ENCODE measurements at regions not wholly inside any gene's neighbourhood (a gene's known extent, or its start where the extent isn't known, plus 50 kb on each side); places are given as distances from the start of the nearest gene placed in this dataset.
A peak's percentile ranks its signal among the peaks of the same experiment; 100 is the strongest.
"Not testable (repeated sequence)": the region's sequence is repeated elsewhere in the genome, so short reads cannot be mapped to it uniquely, and the experiment has no call there.

- DNase-seq = no peak
Measured at GRCh38 chr15:81056304-81056703, 55.6 kb downstream of the TLNRD1 start.

- DNase-seq = no peak
Measured at GRCh38 chr15:81060470-81060869, 59.7 kb downstream of the TLNRD1 start.

DNA sequence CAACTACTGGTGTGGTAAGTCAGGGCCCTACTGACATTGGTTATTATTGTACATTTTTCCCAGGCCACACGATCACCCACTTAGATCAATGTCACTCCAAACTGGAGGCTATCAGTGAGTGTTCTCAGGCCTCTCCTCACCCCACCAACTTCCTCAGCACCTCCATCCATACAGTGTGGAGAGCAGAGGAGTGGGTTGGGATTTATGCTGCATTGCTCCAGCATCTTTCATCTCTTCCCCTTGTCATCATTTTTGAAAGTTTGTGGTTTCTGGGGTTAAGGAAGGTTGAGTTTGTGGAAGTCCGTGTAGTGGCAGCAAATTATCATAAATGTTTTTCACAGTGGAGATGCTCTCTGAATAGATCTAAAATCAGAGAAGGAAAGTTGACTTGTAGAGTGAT lies 60.2 kb downstream of the TLNRD1 start:
- DNase-seq = no peak

DNA sequence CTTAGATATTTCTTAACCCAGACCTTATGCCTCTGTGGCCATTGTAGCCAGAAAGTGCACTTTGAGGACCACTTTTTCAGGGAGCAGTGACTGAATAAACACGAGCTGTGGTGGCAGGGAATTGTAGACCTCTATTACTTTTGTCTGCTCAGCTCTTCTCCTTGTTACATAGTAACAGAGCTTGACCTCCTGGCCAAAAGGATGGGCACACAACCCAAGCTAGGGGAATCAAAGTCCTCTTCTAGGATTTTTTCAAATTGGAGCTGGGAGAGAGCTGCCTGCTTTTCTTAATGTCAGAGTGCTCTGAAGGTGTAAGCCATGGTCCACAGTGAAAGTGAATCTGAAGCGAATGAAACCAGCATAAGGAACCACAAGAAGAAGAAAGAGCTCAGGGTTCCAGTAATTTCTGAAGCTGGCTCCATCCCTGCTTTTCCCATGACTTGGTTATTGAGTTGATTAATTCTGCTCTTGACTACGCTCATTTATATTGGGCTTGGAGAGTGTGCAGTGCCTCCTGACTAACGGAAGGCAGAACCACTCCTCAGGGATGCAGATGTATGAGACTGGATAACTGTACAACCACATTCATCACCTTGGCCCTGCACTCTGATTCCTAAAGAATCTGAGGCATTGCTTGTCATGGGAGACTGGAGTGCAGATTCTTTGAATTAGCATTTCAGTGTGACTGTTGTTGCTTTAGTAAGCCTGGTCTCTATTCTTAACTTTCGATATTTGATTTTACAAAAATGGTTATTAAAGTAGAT lies 60.9 kb downstream of the TLNRD1 start:
- no peak for DNase-seq

DNA sequence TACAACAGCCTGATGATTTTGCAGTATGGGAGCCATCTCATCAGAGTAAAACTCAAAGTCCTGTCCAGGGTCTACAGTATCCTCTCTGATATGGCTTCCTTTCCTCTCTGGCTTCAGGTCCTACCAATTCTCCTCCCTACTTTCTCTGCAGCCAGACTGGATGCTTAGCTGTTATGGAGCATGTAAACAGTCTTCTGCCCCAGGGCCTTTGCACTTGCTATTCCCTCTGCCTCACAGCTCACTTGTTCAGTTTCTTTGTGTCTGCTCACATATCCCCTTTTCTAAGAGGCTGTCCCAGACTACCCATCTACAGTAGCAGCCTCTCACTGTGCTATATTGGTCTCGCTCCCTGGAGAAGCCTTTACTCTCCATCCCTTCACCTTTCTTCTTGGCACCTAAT lies 62.2 kb downstream of the TLNRD1 start:
- no peak for DNase-seq

- no peak for DNase-seq
Measured at GRCh38 chr15:81064253-81064652, 63.5 kb downstream of the TLNRD1 start.

DNA sequence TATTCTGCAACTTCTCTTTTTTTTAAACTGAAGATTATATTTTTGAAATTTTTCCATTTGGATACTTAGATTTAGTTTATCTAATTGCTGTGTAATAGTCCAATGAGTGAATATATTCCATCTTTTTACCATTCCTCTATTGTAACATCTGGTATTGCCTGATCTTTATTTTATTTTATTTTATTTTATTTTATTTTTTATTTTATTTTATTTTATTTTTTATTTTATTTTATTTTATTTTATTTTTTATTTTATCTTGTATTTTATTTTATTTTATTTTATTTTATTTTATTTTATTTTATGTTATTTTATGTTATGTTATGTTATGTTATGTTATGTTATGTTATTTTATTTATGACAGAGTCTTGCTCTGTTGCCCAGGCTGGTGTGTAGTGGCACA lies 66.5 kb upstream of the CFAP161 start:
- not testable (repeated sequence) for DNase-seq

DNA sequence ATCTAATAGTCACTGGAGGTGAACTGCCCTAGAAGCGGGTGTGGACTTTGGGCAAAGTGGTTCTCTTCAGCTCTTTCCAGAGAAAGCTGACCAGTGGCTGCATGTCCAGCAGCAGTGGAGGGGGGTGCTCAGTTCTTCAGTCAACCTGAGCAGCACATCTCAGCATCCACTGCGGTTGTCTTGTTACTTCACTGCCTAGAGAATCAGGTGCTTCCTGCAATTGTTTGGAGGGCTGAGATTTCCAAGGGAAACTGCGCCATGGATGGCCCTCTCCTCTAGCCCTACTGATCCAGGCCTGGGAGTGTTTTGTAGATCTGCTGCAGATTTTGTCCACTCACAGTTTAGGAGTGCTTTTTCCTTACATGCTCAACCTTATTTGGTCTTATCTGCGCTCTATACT lies 65.6 kb upstream of the CFAP161 start:
- no peak for DNase-seq

GRCh38 chr15:81069356-81069755 lies 64.7 kb upstream of the CFAP161 start:
- DNase-seq = no peak

DNA sequence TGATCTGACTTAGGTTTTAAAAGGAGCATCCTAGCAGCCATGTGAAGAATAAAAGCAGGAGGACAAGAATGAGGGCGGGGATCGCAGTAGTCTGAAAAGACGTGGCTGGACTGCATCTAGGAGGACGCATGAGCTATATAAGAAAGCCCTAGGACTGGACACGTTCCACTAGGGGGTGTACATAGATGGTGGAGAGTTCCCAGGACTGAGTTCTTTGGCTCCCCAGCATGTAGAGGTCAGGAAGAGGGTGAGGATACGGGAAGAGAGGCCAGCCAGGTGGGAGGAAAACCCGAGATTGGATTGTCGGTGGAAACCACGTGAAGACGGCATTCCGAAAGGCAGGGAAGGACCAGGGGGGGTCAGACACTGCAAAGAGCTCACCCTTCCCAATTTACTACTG lies 64.2 kb upstream of the CFAP161 start:
- no peak for DNase-seq

DNA sequence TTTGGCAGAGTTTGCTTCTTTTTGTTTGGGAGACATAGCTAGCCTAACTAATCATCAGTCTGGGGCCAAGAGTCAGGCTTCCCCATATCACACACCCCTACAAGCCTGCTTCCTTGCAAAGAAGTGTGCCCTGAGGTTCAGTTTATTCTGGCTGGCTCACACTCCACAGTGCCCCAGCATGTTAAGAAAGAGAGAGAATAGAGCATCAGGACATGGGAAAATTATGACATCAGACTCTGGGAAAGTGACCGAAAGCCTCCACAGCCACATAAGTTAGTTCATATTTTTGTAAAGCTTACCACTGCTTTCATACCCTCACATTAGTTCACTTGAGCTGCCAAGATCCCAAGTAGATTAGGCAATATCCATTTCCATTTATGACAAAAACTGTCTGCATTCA lies 63.0 kb upstream of the CFAP161 start:
- no peak for DNase-seq

DNA sequence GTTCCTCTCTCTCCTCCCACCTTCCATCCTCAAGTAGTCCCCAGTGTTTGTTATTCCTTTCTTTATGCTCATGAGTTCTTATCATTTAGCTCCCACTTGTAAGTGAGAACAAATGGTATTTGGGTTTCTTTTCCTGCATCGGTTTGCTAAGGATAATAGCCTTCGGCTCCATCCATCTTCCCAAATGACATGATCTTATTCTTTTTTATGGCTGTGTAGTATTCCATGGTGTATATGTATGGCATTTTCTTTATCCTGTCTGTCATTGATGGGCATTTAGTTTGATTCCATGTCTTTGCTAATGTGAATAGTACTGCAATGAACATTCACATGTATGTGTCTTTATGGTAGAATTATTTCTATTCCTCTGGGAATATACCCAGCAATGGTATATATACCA lies 62.4 kb upstream of the CFAP161 start:
- DNase-seq = no peak

DNA sequence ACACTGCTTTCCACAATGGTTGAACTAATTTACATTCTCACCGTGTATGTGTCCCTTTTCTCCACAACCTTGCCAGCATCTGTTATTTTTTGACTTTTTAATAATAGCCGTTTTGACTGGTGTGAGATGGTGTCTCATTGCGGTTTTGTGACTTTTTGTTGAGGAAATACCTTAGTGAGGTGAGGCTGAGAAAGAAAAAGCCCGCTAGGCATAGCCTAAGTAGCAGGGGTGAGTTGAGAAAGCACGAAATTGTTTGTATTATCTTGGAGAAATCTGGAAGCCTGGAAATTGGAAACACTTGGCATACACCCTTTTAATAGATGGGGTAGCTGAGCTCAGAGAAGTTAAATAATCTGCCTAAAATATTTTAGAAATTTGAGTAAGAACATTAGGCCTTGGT lies 61.5 kb upstream of the CFAP161 start:
- no peak for DNase-seq

DNA sequence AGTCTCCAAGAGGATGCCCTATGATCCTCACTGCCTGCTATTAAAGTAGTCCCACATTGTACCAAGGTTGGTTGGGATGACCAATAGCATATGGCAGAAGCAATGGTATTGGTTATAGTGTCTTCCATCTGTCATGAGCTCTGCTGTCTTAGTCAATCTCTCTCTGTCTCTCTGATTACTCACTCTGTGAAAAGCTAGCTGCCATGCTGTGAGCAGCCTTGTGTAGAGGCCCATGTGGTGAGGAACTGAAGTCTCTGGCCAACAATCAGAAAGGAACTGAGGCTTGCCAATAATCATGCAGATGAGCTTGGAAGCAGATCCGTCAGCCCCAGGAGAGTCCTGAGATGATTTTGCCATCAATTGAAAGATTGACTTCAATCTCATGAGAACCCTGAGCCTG lies 60.3 kb upstream of the CFAP161 start:
- no peak for DNase-seq

DNA sequence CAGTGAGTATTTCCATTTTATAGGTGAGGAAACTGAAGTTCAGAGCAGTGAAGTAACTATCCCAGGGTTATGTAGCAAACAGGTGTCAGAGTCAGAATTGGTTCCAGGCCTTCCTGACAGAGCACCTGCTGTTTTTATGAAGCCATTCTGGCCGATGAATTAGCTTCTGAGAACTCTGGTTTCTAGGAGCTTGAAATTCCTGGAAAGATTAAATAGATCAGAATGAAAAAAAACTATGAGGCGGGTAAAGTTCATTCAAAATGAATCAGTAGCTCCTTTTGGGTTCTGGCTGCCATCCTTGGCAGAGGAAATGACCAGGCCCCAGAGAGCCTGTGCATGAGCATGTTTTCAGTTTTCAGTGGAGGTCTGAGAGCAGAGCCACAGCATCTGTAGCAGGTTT lies 59.3 kb upstream of the CFAP161 start:
- DNase-seq = no peak

GRCh38 chr15:81075272-81075671 lies 58.8 kb upstream of the CFAP161 start:
- DNase-seq = no peak

DNA sequence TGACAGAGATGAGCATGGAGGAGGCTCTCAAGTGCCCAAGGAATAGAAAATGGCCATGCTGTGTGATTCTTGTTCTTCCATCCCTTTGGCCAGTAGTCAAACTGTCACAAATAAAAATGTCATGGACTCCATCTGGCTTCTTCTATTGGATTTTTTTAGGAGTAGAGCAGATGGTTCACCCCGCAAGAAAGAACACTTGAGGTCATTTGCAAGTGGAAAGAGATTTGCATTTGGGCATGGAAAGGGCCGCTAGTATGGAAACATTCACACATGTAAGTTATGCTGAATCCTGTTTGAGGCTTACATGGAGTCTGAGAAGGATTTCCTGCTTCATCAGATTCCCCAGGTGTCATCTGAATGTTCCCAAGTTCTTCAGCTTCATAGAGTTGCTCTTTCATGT lies 53.1 kb upstream of the CFAP161 start:
- DNase-seq = peak; percentile 65 to 67

DNA sequence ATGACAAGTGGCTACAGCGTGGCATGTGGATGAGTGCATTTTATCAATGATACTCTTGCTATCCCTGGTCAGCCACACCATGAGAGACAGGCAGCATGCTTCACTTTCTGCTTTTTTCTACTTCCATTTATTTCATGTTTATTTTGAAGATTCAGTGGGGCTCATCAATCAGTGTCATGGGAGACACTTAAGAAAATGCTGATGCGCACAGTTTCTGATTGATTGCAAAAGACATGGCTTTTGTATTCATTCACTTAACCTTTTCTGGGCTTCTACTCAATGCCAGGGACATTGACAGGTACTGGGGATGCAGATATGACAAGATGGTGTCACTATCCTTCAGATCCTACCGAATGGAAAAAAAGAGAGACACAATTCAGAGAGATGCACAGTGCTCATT lies 50.9 kb upstream of the CFAP161 start:
- DNase-seq = no peak

All from NCI-H526 (cell line).